NCI-H1092 treated with DMSO at 0.1 percent for 48 hours (cell line): ENCODE measurements at regions not wholly inside any gene's neighbourhood (a gene's known extent, or its start where the extent isn't known, plus 50 kb on each side); places are given as distances from the start of the nearest gene placed in this dataset.

ENCODE experiments used
- DNase-seq: peaks from one replicate; lab custom pipeline; 2025; lab: John Stamatoyannopoulos, UW

GRCh38 chr16:55943267-55943666, 68.1 kb upstream of the CES5A start:
- no peak for DNase-seq

- DNase-seq: no peak
Measured at GRCh38 chr16:55942821-55943220, 67.6 kb upstream of the CES5A start.

- DNase-seq: no peak
Measured at GRCh38 chr16:55941552-55941951, 66.4 kb upstream of the CES5A start.

- DNase-seq: no peak
Measured at GRCh38 chr16:55938126-55938525, 63.0 kb upstream of the CES5A start.

- DNase-seq: no peak
Measured at GRCh38 chr16:55933038-55933437, 57.9 kb upstream of the CES5A start.

- no peak for DNase-seq
Measured at GRCh38 chr16:55930036-55930435, 54.9 kb upstream of the CES5A start.

- no peak for DNase-seq
Measured at GRCh38 chr16:55929181-55929580, 54.0 kb upstream of the CES5A start.

- no peak for DNase-seq
Measured at GRCh38 chr16:55925242-55925641, 50.1 kb upstream of the CES5A start.
